H7 (cell line): ENCODE measurements at regions not wholly inside any gene's neighbourhood (a gene's known extent, or its start where the extent isn't known, plus 50 kb on each side); places are given as distances from the start of the nearest gene placed in this dataset.
A peak's percentile ranks its signal among the peaks of the same experiment; 100 is the strongest.

ENCODE experiments used
- DNase-seq: peaks from one replicate; pipeline ENCODE4 v3.0.0; 2012
- H3K27me3 ChIP-seq: 2 replicates; pipeline ENCODE4 v1.6.0; 2011; ENCODE audit warnings: mild to moderate bottlenecking, low read length; ENCODE audit not compliant: control insufficient read depth, insufficient read depth
- H3K36me3 ChIP-seq: replicated peaks from 2 replicates; pipeline ENCODE4 v1.5.1; 2011; ENCODE audit warnings: low read length; ENCODE audit not compliant: control insufficient read depth, insufficient read depth
- H3K4me3 ChIP-seq: 2 replicates; pipeline ENCODE4 v1.5.1; 2011; ENCODE audit warnings: low read depth, mild to moderate bottlenecking, control low read depth, low read length, moderate library complexity; ENCODE audit not compliant: insufficient read depth

GRCh38 chr1:81174811-81175476, 625.8 kb upstream of the ADGRL2 start:
- Histone ChIP-seq H3K36me3 (no peaks in the 10 kb centered on the region), H3K27me3 (no peaks in the 10 kb centered on the region), H3K4me3 (no peak overlapping the region)
- DNase-seq = no peak

DNA sequence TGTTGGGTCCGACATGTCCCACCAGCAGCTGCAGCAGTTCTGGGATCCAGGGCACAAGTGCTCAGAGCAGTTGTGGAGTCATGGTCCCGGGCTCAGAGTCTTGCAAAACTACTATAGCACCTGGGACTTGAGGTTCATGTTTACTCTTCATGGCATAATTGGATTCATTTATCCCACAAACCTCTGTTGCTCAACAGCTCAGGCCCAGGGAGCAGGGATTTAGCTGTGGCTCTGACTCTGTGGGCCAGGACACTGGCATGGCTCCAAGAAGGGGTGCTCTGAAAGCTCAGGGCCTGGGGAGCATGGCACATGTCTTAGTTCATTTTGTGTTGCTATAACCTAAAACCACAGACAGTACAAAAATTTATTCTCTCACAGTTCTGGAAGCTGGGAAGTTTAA, 626.7 kb upstream of the ADGRL2 start:
- no peak overlapping the region for H3K4me3 ChIP-seq
- no peaks in the 10 kb centered on the region for H3K36me3 ChIP-seq
- DNase-seq = no peak
- no peaks in the 10 kb centered on the region for H3K27me3 ChIP-seq

- DNase-seq = no peak
- Histone ChIP-seq H3K36me3 (no peaks in the 10 kb centered on the region), H3K27me3 (no peaks in the 10 kb centered on the region), H3K4me3 (no peak overlapping the region)
Observed at GRCh38 chr1:81172483-81172882, 628.3 kb upstream of the ADGRL2 start.

- no peaks in the 10 kb centered on the region for H3K36me3 ChIP-seq
- H3K27me3 ChIP-seq = no peaks in the 10 kb centered on the region
- no peak overlapping the region for H3K4me3 ChIP-seq
- no peak for DNase-seq
Observed at GRCh38 chr1:81170721-81171120, 630.0 kb upstream of the ADGRL2 start.

- Histone ChIP-seq H3K36me3 (no peaks in the 10 kb centered on the region), H3K27me3 (no peaks in the 10 kb centered on the region), H3K4me3 (no peak overlapping the region)
- no peak for DNase-seq
Observed at GRCh38 chr1:81165963-81166362, 634.8 kb upstream of the ADGRL2 start.

- no peaks in the 10 kb centered on the region for H3K27me3 ChIP-seq
- H3K4me3 ChIP-seq = no peak overlapping the region
- H3K36me3 ChIP-seq = no peaks in the 10 kb centered on the region
- no peak for DNase-seq
Observed at GRCh38 chr1:81160696-81161095, 640.0 kb upstream of the ADGRL2 start.

- Histone ChIP-seq H3K36me3 (no peaks in the 10 kb centered on the region), H3K4me3 (no peak overlapping the region), H3K27me3 (no peaks in the 10 kb centered on the region)
- DNase-seq = no peak
Observed at GRCh38 chr1:81158592-81158991, 642.1 kb upstream of the ADGRL2 start.

GRCh38 chr1:81157686-81158085, 643.0 kb upstream of the ADGRL2 start:
- Histone ChIP-seq H3K27me3 (no peaks in the 10 kb centered on the region), H3K36me3 (no peaks in the 10 kb centered on the region), H3K4me3 (no peak overlapping the region)
- no peak for DNase-seq

GRCh38 chr1:81156887-81157286, 643.8 kb upstream of the ADGRL2 start:
- H3K4me3 ChIP-seq = no peak overlapping the region
- H3K27me3 ChIP-seq = no peaks in the 10 kb centered on the region
- no peak for DNase-seq
- no peaks in the 10 kb centered on the region for H3K36me3 ChIP-seq

DNA sequence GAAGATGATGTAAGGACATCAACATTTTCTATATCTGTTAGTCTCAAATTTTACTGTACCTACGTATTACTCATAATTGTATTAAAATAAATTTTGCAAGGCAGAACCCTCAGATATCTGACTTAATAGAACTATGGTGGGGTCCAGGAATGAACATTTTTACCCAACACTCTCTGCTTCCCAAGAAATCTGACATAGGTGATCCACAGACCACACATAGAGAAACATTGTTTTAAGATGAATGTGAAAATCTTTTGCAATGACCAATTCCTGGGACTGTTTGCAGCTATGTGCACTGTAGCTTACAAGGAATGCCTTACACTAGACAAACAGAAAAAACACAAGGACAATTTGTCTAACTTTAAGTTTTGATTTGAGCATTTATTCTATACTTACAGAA, 645.6 kb upstream of the ADGRL2 start:
- Histone ChIP-seq H3K4me3 (no peak overlapping the region), H3K27me3 (no peaks in the 10 kb centered on the region), H3K36me3 (no peaks in the 10 kb centered on the region)
- DNase-seq = no peak

DNA sequence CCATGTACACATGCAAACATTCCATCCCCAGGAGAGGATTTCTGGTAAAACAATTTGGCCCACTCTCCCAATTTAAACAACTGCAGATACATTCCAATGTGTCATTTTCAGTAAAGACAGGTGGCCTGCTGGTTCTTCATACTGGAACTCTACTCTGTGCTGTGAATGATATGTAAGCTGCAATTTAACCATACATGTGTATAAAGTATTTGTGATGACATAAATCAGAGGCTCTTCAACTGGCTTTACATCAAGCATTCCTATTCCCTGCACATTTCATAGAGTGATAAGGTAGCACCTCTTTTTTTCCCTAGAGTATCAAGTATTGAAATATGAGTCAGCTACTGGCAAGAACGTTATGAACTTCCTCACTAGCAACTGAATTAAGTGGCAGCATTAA, 649.5 kb upstream of the ADGRL2 start:
- no peak for DNase-seq
- Histone ChIP-seq H3K4me3 (no peak overlapping the region), H3K36me3 (no peaks in the 10 kb centered on the region), H3K27me3 (no peaks in the 10 kb centered on the region)

DNA sequence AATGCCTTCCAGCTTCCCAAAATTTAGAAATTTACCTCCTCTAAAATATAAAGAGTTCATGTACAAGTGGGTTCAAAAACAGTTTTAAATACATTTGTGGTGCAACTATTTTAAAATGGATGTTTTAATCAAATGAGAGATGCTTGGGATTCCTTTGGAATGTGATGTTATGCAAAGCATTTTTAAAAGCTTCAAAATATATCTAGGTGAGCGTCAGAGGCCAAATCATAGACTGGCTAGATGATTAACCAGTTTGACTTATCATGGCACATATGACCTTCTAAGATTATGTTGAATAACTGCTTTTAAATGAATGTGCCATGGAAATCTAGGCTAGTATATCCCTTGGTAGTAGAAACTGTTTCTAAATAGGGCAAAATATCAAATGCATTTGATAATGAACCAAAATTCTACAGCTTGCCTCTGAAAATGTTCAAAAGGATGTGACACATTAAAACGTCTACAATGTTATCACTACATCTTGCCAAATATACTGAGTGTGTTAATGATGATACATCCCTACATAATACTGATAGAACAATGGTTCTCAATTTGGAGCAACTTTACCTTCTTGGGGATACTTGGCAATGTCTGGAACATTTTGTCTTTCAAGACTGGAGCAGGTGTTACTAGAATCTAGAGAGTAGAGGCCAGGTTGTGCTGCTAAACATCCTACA, 650.9 kb upstream of the ADGRL2 start:
- H3K4me3 ChIP-seq = no peak overlapping the region
- H3K27me3 ChIP-seq = no peaks in the 10 kb centered on the region
- no peaks in the 10 kb centered on the region for H3K36me3 ChIP-seq
- DNase-seq = no peak

DNA sequence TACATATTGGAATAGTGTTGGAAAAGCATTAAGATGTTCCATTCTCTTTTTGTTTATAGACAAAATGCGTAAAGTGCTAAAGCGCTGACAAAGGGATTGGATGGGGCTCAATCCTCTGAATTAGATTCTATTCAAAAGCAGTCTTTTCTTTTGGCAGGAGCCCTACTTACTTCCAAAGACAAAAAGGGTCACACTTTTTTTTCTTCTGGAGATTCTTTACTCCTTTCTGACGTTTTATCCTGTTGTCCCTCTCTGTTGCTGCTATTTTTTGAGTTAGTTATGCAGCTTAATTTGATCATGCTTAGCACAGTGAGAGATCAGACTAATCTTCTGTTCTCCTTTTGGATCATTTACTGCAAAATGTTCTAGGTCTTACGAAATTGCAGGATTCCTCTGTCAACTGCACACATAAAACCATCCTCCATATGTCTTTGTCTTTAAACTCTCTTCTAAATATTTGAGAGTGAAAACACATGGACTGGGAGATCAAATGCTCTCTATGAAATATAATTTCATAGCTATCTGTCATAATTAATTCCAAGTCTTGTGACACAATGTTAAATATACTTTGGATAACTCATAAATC, 656.4 kb upstream of the ADGRL2 start:
- Histone ChIP-seq H3K4me3 (no peak overlapping the region), H3K36me3 (no peaks in the 10 kb centered on the region), H3K27me3 (no peaks in the 10 kb centered on the region)
- DNase-seq = peak; percentile 2

GRCh38 chr1:81142099-81142826, 658.5 kb upstream of the ADGRL2 start:
- no peak for DNase-seq
- H3K4me3 ChIP-seq = no peak overlapping the region
- H3K27me3 ChIP-seq = no peaks in the 10 kb centered on the region
- no peaks in the 10 kb centered on the region for H3K36me3 ChIP-seq

DNA sequence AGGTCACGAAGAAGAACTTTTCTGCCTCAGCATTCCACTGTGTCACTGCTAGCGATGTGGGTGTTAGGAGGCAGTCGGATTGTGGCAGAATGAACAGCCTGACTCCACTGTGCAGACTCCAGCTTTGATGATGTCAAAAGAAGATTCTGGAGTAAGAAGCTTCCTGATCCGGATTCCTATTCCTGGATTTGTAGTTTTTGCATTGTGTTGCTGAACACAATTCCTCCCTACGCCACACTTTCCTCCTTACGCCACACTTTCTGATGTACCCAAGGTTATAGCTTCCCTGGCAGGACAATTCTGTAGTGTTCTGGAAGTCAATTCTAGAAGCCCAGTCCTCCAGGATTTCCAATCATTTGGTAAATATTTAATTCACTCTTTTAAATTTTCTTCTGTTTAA, 665.2 kb upstream of the ADGRL2 start:
- Histone ChIP-seq H3K4me3 (no peak overlapping the region), H3K27me3 (no peaks in the 10 kb centered on the region), H3K36me3 (no peaks in the 10 kb centered on the region)
- no peak for DNase-seq
